H9 (cell line): ENCODE measurements at regions not wholly inside any gene's neighbourhood (a gene's known extent, or its start where the extent isn't known, plus 50 kb on each side); places are given as distances from the start of the nearest gene placed in this dataset.

Experiments
- DNase-seq: peaks from one replicate; pipeline ENCODE4 v3.0.0-alpha.2; 2017
- H2AFZ ChIP-seq: one replicate; pipeline ENCODE4 v1.6.1; 2013; ENCODE audit warnings: mild to moderate bottlenecking, low read length, control low read depth, moderate library complexity
- H2AK5ac ChIP-seq: 2 replicates; pipeline ENCODE4 v1.6.1; 2013; ENCODE audit warnings: low read length, control low read depth, mixed read lengths; ENCODE audit not compliant: insufficient read length
- H2BK120ac ChIP-seq: one replicate; pipeline ENCODE4 v1.6.1; 2013; ENCODE audit warnings: low read depth, mild to moderate bottlenecking, low read length, control low read depth, inconsistent platforms; ENCODE audit not compliant: poor library complexity, severe bottlenecking
- H2BK12ac ChIP-seq: 2 replicates; pipeline ENCODE4 v1.6.1; 2013; ENCODE audit warnings: low read length, control low read depth, mixed read lengths, low read depth; ENCODE audit not compliant: insufficient read length
- H2BK15ac ChIP-seq: 2 replicates; pipeline ENCODE4 v1.6.1; 2013; ENCODE audit warnings: low read depth, low read length, control low read depth
- H2BK20ac ChIP-seq: one replicate; pipeline ENCODE4 v1.6.1; 2013; ENCODE audit warnings: low read depth, mild to moderate bottlenecking, low read length, control low read depth, inconsistent platforms; ENCODE audit not compliant: poor library complexity, severe bottlenecking
- H2BK5ac ChIP-seq: 2 replicates; pipeline ENCODE4 v1.6.1; 2013; ENCODE audit warnings: low read length, control low read depth, mixed read lengths; ENCODE audit not compliant: insufficient read length
- H3K14ac ChIP-seq: 2 replicates; pipeline ENCODE4 v1.6.1; 2013; ENCODE audit warnings: low read length, control low read depth; ENCODE audit not compliant: insufficient read depth
- H3K18ac ChIP-seq: 2 replicates; pipeline ENCODE4 v1.6.1; 2013; ENCODE audit warnings: low read depth, mild to moderate bottlenecking, mixed read lengths, low read length, control low read depth; ENCODE audit not compliant: insufficient read length
- H3K23ac ChIP-seq: 2 replicates; pipeline ENCODE4 v1.6.1; 2013; ENCODE audit warnings: low read length, control low read depth, mixed read lengths, low read depth; ENCODE audit not compliant: insufficient read length
- H3K23me2 ChIP-seq: 2 replicates; pipeline ENCODE4 v1.6.1; 2013; ENCODE audit warnings: low read depth, mild to moderate bottlenecking, mixed read lengths, low read length, control low read depth; ENCODE audit not compliant: insufficient read length, poor library complexity, severe bottlenecking
- H3K27ac ChIP-seq: 2 replicates; pipeline ENCODE4 v1.5.1; 2013; ENCODE audit warnings: low read length, control low read depth, mixed read lengths, low read depth; ENCODE audit not compliant: insufficient read length
- H3K27me3 ChIP-seq: 2 replicates; pipeline ENCODE4 v1.6.1; 2013; ENCODE audit warnings: low read length, control low read depth, inconsistent platforms; ENCODE audit not compliant: insufficient read depth
- H3K4ac ChIP-seq: 2 replicates; pipeline ENCODE4 v1.6.1; 2013; ENCODE audit warnings: low read depth, mild to moderate bottlenecking, control low read depth, inconsistent platforms, low read length, moderate library complexity
- H3K4me1 ChIP-seq: 2 replicates; pipeline ENCODE4 v1.6.1; 2013; ENCODE audit warnings: low read length, control low read depth, inconsistent platforms; ENCODE audit not compliant: insufficient read depth
- H3K4me2 ChIP-seq: 2 replicates; pipeline ENCODE4 v1.6.1; 2013; ENCODE audit warnings: low read length, control low read depth, mixed read lengths; ENCODE audit not compliant: insufficient read length, insufficient read depth
- H3K56ac ChIP-seq: 2 replicates; pipeline ENCODE4 v1.6.1; 2013; ENCODE audit warnings: low read depth, mild to moderate bottlenecking, mixed read lengths, low read length, control low read depth; ENCODE audit not compliant: insufficient read length
- H3K79me1 ChIP-seq: 2 replicates; pipeline ENCODE4 v1.6.1; 2013; ENCODE audit warnings: low read depth, mild to moderate bottlenecking, moderate library complexity, low read length, control low read depth, inconsistent platforms; ENCODE audit not compliant: insufficient read depth, poor library complexity, severe bottlenecking
- H3K79me2 ChIP-seq: 2 replicates; pipeline ENCODE4 v1.6.1; 2013; ENCODE audit warnings: low read length, control low read depth, inconsistent platforms; ENCODE audit not compliant: insufficient read depth
- H3K9ac ChIP-seq: 2 replicates; pipeline ENCODE4 v1.6.1; 2013; ENCODE audit warnings: low read length, control low read depth, mixed read lengths; ENCODE audit not compliant: insufficient read length; ENCODE audit errors: extremely low read depth
- H3K9me3 ChIP-seq: one replicate; pipeline ENCODE4 v1.6.1; 2013; ENCODE audit warnings: low read depth, low read length, inconsistent platforms; ENCODE audit not compliant: control insufficient read depth
- H3T11ph ChIP-seq: one replicate; pipeline ENCODE4 v1.6.1; 2013; ENCODE audit warnings: mild to moderate bottlenecking, low read length, control low read depth, inconsistent platforms
- H4K20me1 ChIP-seq: one replicate; pipeline ENCODE4 v1.6.1; 2013; ENCODE audit not compliant: control insufficient read depth, insufficient read length, insufficient read depth
- H4K5ac ChIP-seq: 2 replicates; pipeline ENCODE4 v1.6.1; 2013; ENCODE audit warnings: low read depth, mild to moderate bottlenecking, mixed read lengths, low read length, control low read depth; ENCODE audit not compliant: insufficient read length
- H4K8ac ChIP-seq: replicated peaks from 2 replicates; pipeline ENCODE4 v1.6.1; 2013; ENCODE audit warnings: low read length, control low read depth, mixed read lengths, low read depth; ENCODE audit not compliant: insufficient read length
- H4K91ac ChIP-seq: 2 replicates; pipeline ENCODE4 v1.6.1; 2013; ENCODE audit warnings: low read depth, mild to moderate bottlenecking, moderate library complexity, mixed read lengths, low read length, control low read depth; ENCODE audit not compliant: insufficient read length
- H3K27ac Mint-ChIP-seq, 3 experiments: 2 replicates in 2 of 3; 3 replicates in 1 of 3; pipeline ENCODE4 v1.8.0; 2020 to 2021; ENCODE audit warnings: mixed read lengths in 3 of 3, mild to moderate bottlenecking in 1 of 3, moderate library complexity in 1 of 3
- H3K27me3 Mint-ChIP-seq: 2 replicates; pipeline ENCODE4 v1.8.0; 2021; ENCODE audit warnings: low read depth, mild to moderate bottlenecking, moderate library complexity, mixed read lengths
- H3K36me3 Mint-ChIP-seq, 3 experiments: 2 replicates in 2 of 3; 3 replicates in 1 of 3; pipeline ENCODE4 v1.8.0; 2020 to 2021; ENCODE audit warnings: low read depth in 3 of 3, mixed read lengths in 3 of 3; ENCODE audit not compliant: insufficient read depth in 1 of 3
- H3K4me1 Mint-ChIP-seq, 2 experiments: 2 replicates each; pipeline ENCODE4 v1.8.0; 2020; ENCODE audit warnings: mixed read lengths in 2 of 2
- H3K4me3 Mint-ChIP-seq, 2 experiments: 2 replicates in 1 of 2; 3 replicates in 1 of 2; pipeline ENCODE4 v1.8.0; 2020 to 2021; ENCODE audit warnings: mild to moderate bottlenecking in 2 of 2, mixed read lengths in 2 of 2, moderate library complexity in 1 of 2
- H3K9me3 Mint-ChIP-seq, 2 experiments: 2 replicates in 1 of 2; 3 replicates in 1 of 2; pipeline ENCODE4 v1.8.0; 2020; ENCODE audit warnings: mild to moderate bottlenecking in 2 of 2, mixed read lengths in 2 of 2, moderate library complexity in 1 of 2
- CTCF ChIP-seq: fragments of 200-600 bp; sonication (generic); conservative IDR thresholded peaks from 3 replicates; pipeline ENCODE4 v1.8.0; 2021; ENCODE audit warnings: antibody characterized with exemption, mild to moderate bottlenecking
- WGBS: extraction: QIAGEN DNeasy Blood & Tissue Kit; methylation state at CpG from one replicate; pipeline ENCODE4 v1.1.7; 2013; ENCODE audit warnings: missing lambda C conversion rate, low lambda C conversion rate, mixed read lengths; ENCODE audit not compliant: insufficient read length; ENCODE audit errors: extremely low coverage; 5-methylcytosine and 5-hydroxymethylcytosine counted together

DNA sequence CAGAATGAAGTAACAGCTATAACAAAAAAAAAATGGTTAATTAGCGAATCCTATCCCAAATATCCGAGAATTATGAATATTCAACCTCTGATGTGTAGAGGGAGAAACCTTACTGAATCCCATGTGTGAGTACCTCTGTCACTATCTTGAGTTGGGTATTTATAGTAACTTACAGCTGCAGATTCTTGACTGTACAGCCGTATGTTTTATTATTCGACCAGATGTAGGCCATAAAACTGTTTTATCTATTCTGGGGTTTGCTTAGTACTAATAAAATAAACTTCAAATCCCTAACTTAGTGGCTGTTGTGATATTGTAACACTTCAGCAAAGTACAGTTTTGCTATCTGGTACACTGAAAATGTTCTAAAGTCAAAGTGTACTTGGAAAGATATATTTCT lies 120.0 kb downstream of the EFNB2 start:
- H3K27ac ChIP-seq, result no peak overlapping the region
- no peak overlapping the region for H2AFZ ChIP-seq
- WGBS, result no CpG with 5 or more reads among the region's 4 CpGs
- Mint-ChIP-seq H3K27ac (no peak overlapping the region), H3K36me3 (no peaks in the 10 kb centered on the region), H3K4me3 (no peak overlapping the region), H3K9me3 (no peaks in the 10 kb centered on the region), H3K4me1 (peaks cover 9 to 22% of the 10 kb centered on the region in 2 experiments), H3K27me3 (peaks cover 1% of the 10 kb centered on the region; the same call in 1 of the 2 replicates)
- H3K27me3 ChIP-seq, result no peaks in the 10 kb centered on the region
- no peak overlapping the region for H3T11ph ChIP-seq
- H3K79me2 ChIP-seq, result no peaks in the 10 kb centered on the region
- no peak overlapping the region for H3K4ac ChIP-seq
- peaks cover 3% of the 10 kb centered on the region; the same call in 1 of the 2 replicates for H3K4me1 ChIP-seq
- no peak overlapping the region for H2BK20ac ChIP-seq
- H3K18ac ChIP-seq, result no peak overlapping the region
- H3K56ac ChIP-seq, result no peak overlapping the region
- no peak overlapping the region for H3K9ac ChIP-seq
- H3K23ac ChIP-seq, result no peak overlapping the region
- no peak overlapping the region for H2BK12ac ChIP-seq
- TF ChIP-seq CTCF, result no peak
- H4K91ac ChIP-seq, result no peak overlapping the region
- no peaks in the 10 kb centered on the region for H4K20me1 ChIP-seq
- H2BK15ac ChIP-seq, result no peak overlapping the region
- no peak overlapping the region for H3K4me2 ChIP-seq
- no peak overlapping the region for H4K8ac ChIP-seq
- no peaks in the 10 kb centered on the region for H3K23me2 ChIP-seq
- no peak for DNase-seq
- no peak overlapping the region for H2AK5ac ChIP-seq
- no peak overlapping the region for H4K5ac ChIP-seq
- H2BK5ac ChIP-seq, result no peak overlapping the region
- no peaks in the 10 kb centered on the region for H3K9me3 ChIP-seq
- no peak overlapping the region for H2BK120ac ChIP-seq
- no peak overlapping the region for H3K14ac ChIP-seq
- no peaks in the 10 kb centered on the region for H3K79me1 ChIP-seq
